ENCODE measurements at regions not wholly inside any gene's neighbourhood (a gene's known extent, or its start where the extent isn't known, plus 50 kb on each side); places are given as distances from the start of the nearest gene placed in this dataset.
"Not testable (repeated sequence)": the region's sequence is repeated elsewhere in the genome, so short reads cannot be mapped to it uniquely, and the experiment has no call there.

GRCh38 chr7:46751927-46752723 is 829.8 kb downstream of the TNS3 start:
- not testable (repeated sequence) for TF ChIP-seq POLR2A (IDR thresholded peaks at IDR 0.05; ENCODE audit: control extremely low read depth in 1 of 2, low read depth in 2 of 2, low read length in 2 of 2); TEAD4 (IDR thresholded peaks at IDR 0.05; ENCODE audit: low read depth, low read length); CTCF (IDR thresholded peaks at IDR 0.05; ENCODE audit: control extremely low read depth in 1 of 3, insufficient read depth in 1 of 3, low read depth in 1 of 3, low read length in 3 of 3)

Data from H1 (cell line).